Parathyroid adenoma (tissue), 2 donors: ENCODE measurements at regions not wholly inside any gene's neighbourhood (a gene's known extent, or its start where the extent isn't known, plus 50 kb on each side); places are given as distances from the start of the nearest gene placed in this dataset.

ENCODE experiments used
- H2AFZ ChIP-seq: fragments of 300-600 bp; sonication (generic); one replicate; pipeline ENCODE4 v1.7.0; 2017; ENCODE audit warnings: antibody characterized with exemption, mild to moderate bottlenecking
- H3K27ac ChIP-seq: fragments of 300-600 bp; sonication (generic); one replicate; pipeline ENCODE4 v1.7.0; 2017
- H3K27me3 ChIP-seq: fragments of 300-600 bp; sonication (generic); one replicate; pipeline ENCODE4 v1.7.0; 2017; ENCODE audit warnings: low read length; ENCODE audit not compliant: control insufficient read depth, insufficient read depth
- H3K36me3 ChIP-seq: fragments of 300-600 bp; sonication (generic); one replicate; pipeline ENCODE4 v1.7.0; 2017; ENCODE audit warnings: low read length; ENCODE audit not compliant: control insufficient read depth, insufficient read depth
- H3K4me1 ChIP-seq: fragments of 300-600 bp; sonication (generic); one replicate; pipeline ENCODE4 v1.7.0; 2017; ENCODE audit warnings: control low read depth
- H3K4me2 ChIP-seq: fragments of 300-600 bp; sonication (generic); one replicate; pipeline ENCODE4 v1.7.0; 2017; ENCODE audit warnings: low read length
- H3K4me3 ChIP-seq: fragments of 300-600 bp; sonication (generic); one replicate; pipeline ENCODE4 v1.7.0; 2017; ENCODE audit warnings: low read depth, low read length
- H3K79me2 ChIP-seq: fragments of 300-600 bp; sonication (generic); one replicate; pipeline ENCODE4 v1.7.0; 2017; ENCODE audit warnings: control low read depth
- H3K9ac ChIP-seq: fragments of 300-600 bp; sonication (generic); one replicate; pipeline ENCODE4 v1.7.0; 2017; ENCODE audit warnings: mild to moderate bottlenecking
- H3K9me3 ChIP-seq: fragments of 300-600 bp; sonication (generic); one replicate; pipeline ENCODE4 v1.7.0; 2017; ENCODE audit warnings: low read length; ENCODE audit not compliant: control insufficient read depth
- CTCF ChIP-seq: fragments of 300-600 bp; sonication (generic); IDR thresholded peaks from one replicate; pipeline ENCODE4 v1.7.0; 2017; ENCODE audit warnings: antibody characterized with exemption, mild to moderate bottlenecking
- donor health status: primary hyperparathyroidism.

GRCh38 chr3:36164400-36164799, 215.9 kb upstream of the STAC start:
- Histone ChIP-seq H3K36me3 (no peaks in the 10 kb centered on the region), H3K27ac (no peak overlapping the region), H3K4me3 (no peak overlapping the region), H3K27me3 (no peaks in the 10 kb centered on the region), H2AFZ (no peak overlapping the region), H3K9me3 (no peaks in the 10 kb centered on the region), H3K4me2 (no peak overlapping the region), H3K9ac (no peak overlapping the region), H3K79me2 (no peaks in the 10 kb centered on the region), H3K4me1 (no peaks in the 10 kb centered on the region)
- no peak for TF ChIP-seq CTCF

- H2AFZ ChIP-seq: no peak overlapping the region
- no peak overlapping the region for H3K4me2 ChIP-seq
- H3K36me3 ChIP-seq: no peaks in the 10 kb centered on the region
- no peak overlapping the region for H3K4me3 ChIP-seq
- no peaks in the 10 kb centered on the region for H3K27me3 ChIP-seq
- no peaks in the 10 kb centered on the region for H3K4me1 ChIP-seq
- H3K79me2 ChIP-seq: no peaks in the 10 kb centered on the region
- H3K9me3 ChIP-seq: no peaks in the 10 kb centered on the region
- TF ChIP-seq CTCF: no peak
- H3K9ac ChIP-seq: no peak overlapping the region
- no peak overlapping the region for H3K27ac ChIP-seq
These were observed 214.6 kb upstream of the STAC start for GRCh38 chr3:36165509-36166290.

- no peak overlapping the region for H3K4me3 ChIP-seq
These were observed 213.8 kb upstream of the STAC start for GRCh38 chr3:36166477-36166876.

GRCh38 chr3:36172699-36173098, 207.6 kb upstream of the STAC start:
- Histone ChIP-seq H3K27me3 (no peaks in the 10 kb centered on the region), H3K27ac (no peak overlapping the region), H3K4me1 (peaks cover 3% of the 10 kb centered on the region), H3K79me2 (no peaks in the 10 kb centered on the region), H3K4me2 (no peak overlapping the region), H2AFZ (no peak overlapping the region), H3K4me3 (no peak overlapping the region), H3K9ac (no peak overlapping the region), H3K9me3 (no peaks in the 10 kb centered on the region), H3K36me3 (no peaks in the 10 kb centered on the region)
- no peak for TF ChIP-seq CTCF

More at GRCh38 chr3:36166477-36166876, 213.8 kb upstream of the STAC start:
- H2AFZ ChIP-seq: no peak overlapping the region
- no peaks in the 10 kb centered on the region for H3K27me3 ChIP-seq
- H3K9me3 ChIP-seq: no peaks in the 10 kb centered on the region
- no peak overlapping the region for H3K27ac ChIP-seq
- H3K9ac ChIP-seq: no peak overlapping the region
- H3K4me1 ChIP-seq: no peaks in the 10 kb centered on the region
- no peaks in the 10 kb centered on the region for H3K79me2 ChIP-seq
- H3K4me2 ChIP-seq: no peak overlapping the region
- TF ChIP-seq CTCF: no peak
- H3K36me3 ChIP-seq: no peaks in the 10 kb centered on the region
